Skeletal muscle tissue (tissue), 3 donors: ENCODE measurements at regions not wholly inside any gene's neighbourhood (a gene's known extent, or its start where the extent isn't known, plus 50 kb on each side); places are given as distances from the start of the nearest gene placed in this dataset.

Source experiments
- H3K27ac ChIP-seq: one replicate; pipeline ENCODE4 v1.7.0; 2013; ENCODE audit warnings: mild to moderate bottlenecking, low read depth, low read length, inconsistent platforms
- H3K27me3 ChIP-seq, 3 donors: one replicate each; pipeline ENCODE4 v1.7.0; 2013; ENCODE audit warnings: low read length in 3 of 3; ENCODE audit not compliant: control insufficient read depth in 3 of 3, insufficient read depth in 3 of 3
- H3K36me3 ChIP-seq, 3 donors: one replicate each; pipeline ENCODE4 v1.7.0; 2013; ENCODE audit warnings: low read length in 3 of 3; ENCODE audit not compliant: control insufficient read depth in 3 of 3, insufficient read depth in 3 of 3
- H3K4me1 ChIP-seq, 3 donors: one replicate each; pipeline ENCODE4 v1.7.0; 2013; ENCODE audit warnings: low read length in 3 of 3, mild to moderate bottlenecking in 3 of 3; ENCODE audit not compliant: control insufficient read depth in 3 of 3, insufficient read depth in 3 of 3
- H3K4me3 ChIP-seq, 3 donors: one replicate each; pipeline ENCODE4 v1.7.0; 2013; ENCODE audit warnings: low read length in 3 of 3
- H3K9ac ChIP-seq, 3 donors: one replicate each; pipeline ENCODE4 v1.7.0; 2013; ENCODE audit warnings: low read length in 3 of 3, mild to moderate bottlenecking in 3 of 3, moderate library complexity in 2 of 3, low read depth in 1 of 3
- H3K9me3 ChIP-seq, 3 donors: one replicate each; pipeline ENCODE4 v1.7.0; 2013; ENCODE audit warnings: low read length in 3 of 3; ENCODE audit not compliant: control insufficient read depth in 3 of 3
- donor health status: Osteomylitis.

DNA sequence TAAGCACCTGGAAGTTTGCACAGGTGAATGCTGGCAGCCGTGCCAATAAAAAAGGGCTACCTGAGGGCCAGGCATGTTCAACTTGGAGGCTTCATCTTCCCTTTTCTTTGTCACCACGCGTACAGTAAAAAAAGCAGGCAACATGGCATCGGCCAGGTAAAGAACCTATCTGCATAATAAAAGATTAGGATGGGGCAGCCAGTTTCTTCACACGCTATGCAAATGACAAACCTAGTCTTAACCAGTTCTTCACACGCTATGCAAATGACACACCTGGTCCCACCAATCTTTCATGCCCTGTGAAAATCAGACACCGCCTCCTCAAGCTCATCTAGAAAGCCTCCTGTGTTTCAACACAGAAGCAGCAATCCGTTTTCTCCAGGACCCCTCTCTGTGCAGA is 413.4 kb downstream of the HLX start:
- Histone ChIP-seq H3K4me1 (no peaks in the 10 kb centered on the region), H3K27ac (no peak overlapping the region), H3K36me3 (no peaks in the 10 kb centered on the region), H3K9ac (no peak overlapping the region), H3K9me3 (no peaks in the 10 kb centered on the region), H3K27me3 (no peaks in the 10 kb centered on the region), H3K4me3 (no peak overlapping the region)

DNA sequence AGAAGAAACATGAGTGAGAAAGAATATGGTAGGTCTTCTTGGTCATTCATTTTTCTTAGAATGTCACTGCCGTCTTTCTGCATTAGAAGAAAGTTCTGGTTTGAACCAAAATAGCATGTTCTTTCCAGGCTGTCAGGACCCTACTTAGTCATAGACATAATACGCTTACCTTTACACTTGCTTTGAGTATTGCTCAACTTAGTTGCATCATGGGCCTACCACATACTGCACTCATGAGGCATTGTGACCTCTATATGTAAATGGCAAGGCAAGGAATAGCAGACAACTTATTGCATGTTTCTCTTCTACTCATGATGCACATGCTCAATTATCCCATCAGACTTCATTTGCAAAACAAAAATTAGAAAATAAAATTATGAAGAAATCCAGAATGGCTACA is 415.0 kb downstream of the HLX start:
- H3K27ac ChIP-seq: no peak overlapping the region
- no peaks in the 10 kb centered on the region for H3K36me3 ChIP-seq
- no peaks in the 10 kb centered on the region for H3K27me3 ChIP-seq
- no peaks in the 10 kb centered on the region for H3K9me3 ChIP-seq
- H3K9ac ChIP-seq: no peak overlapping the region
- no peaks in the 10 kb centered on the region for H3K4me1 ChIP-seq
- H3K4me3 ChIP-seq: no peak overlapping the region

GRCh38 chr1:221302357-221302756 is 423.1 kb downstream of the HLX start:
- no peak overlapping the region for H3K9ac ChIP-seq
- no peaks in the 10 kb centered on the region for H3K36me3 ChIP-seq
- no peaks in the 10 kb centered on the region for H3K9me3 ChIP-seq
- H3K4me3 ChIP-seq: no peak overlapping the region
- H3K27ac ChIP-seq: no peak overlapping the region
- H3K27me3 ChIP-seq: no peaks in the 10 kb centered on the region
- H3K4me1 ChIP-seq: no peaks in the 10 kb centered on the region

DNA sequence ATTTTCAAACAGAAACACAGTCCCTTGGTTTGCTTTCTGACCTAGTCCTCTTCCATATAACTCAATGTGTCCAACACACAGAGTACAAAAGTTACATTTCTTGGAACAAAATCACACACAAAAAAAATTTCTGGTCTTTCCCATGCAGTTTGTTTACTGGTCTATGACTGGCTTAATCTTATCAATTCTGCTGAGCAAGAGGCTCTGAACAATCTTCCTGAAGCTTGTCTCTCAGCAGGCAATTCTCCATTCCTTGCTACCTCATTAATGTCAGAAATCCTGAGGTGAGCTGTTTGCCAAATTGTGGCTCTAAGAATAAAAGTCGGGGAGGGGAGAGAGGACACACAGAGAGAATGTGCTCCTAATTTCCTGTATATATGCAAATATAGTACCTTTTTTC is 423.6 kb downstream of the HLX start:
- Histone ChIP-seq H3K9me3 (no peaks in the 10 kb centered on the region), H3K27ac (no peak overlapping the region), H3K27me3 (no peaks in the 10 kb centered on the region), H3K36me3 (no peaks in the 10 kb centered on the region), H3K9ac (no peak overlapping the region), H3K4me3 (no peak overlapping the region), H3K4me1 (no peaks in the 10 kb centered on the region)

GRCh38 chr1:221303623-221304022 is 424.4 kb downstream of the HLX start:
- Histone ChIP-seq H3K27me3 (no peaks in the 10 kb centered on the region), H3K9me3 (no peaks in the 10 kb centered on the region), H3K36me3 (no peaks in the 10 kb centered on the region), H3K4me1 (no peaks in the 10 kb centered on the region), H3K4me3 (no peak overlapping the region), H3K27ac (no peak overlapping the region), H3K9ac (no peak overlapping the region)

- H3K9ac ChIP-seq: no peak overlapping the region
- no peak overlapping the region for H3K27ac ChIP-seq
Observed at GRCh38 chr1:221306239-221306638, 427.0 kb downstream of the HLX start.

DNA sequence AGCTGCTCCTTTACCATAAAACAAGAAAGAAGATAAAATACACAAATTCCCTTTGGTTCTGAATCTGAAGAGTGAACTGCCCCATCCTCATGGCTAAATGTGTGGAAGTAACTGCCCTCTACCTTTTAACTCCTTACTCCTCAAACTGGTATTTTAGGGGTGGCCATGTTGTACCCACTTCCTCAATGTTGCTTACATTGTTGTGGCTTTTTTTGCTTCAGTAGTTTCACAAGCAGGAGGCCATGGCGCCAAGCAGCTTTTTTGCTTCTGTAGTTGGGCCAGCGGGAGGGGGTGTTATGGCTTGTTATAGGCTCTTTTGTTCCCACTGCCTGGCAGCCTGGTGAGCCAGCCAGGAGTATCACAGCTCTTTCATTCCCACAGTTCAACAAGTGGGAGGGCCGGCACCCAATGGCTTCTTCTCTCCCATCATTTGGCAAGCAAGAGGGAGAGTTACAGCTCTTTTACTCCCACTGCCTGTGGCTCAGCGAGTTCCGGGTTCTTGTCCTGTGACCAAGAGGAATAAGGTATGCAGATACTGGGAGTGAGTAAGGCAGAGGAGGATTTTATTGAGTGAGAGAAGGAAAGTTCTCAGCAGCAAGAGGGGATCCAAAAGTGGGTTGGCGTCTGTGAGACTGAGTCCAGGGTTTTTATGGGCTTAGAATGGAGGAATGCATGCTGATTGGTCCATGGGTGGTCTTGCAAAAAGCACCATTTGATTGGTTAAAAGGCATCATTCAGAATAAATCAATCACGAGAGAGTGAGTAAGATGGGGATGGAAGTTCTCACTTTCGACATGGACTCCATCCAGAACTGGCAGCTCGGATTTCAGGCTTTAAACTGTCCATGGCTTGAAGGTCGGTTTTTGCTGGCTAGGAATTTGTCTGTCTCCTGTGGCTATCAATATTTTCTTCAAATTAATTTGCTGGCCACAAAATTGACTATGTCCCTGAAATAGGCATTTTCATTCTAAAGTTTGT is 429.6 kb downstream of the HLX start:
- Histone ChIP-seq H3K9ac (no peak overlapping the region), H3K4me3 (no peak overlapping the region), H3K4me1 (no peaks in the 10 kb centered on the region), H3K9me3 (no peaks in the 10 kb centered on the region), H3K27ac (no peak overlapping the region), H3K27me3 (no peaks in the 10 kb centered on the region), H3K36me3 (no peaks in the 10 kb centered on the region)

More at GRCh38 chr1:221306239-221306638, 427.0 kb downstream of the HLX start:
- Histone ChIP-seq H3K4me1 (no peaks in the 10 kb centered on the region), H3K4me3 (no peak overlapping the region), H3K9me3 (no peaks in the 10 kb centered on the region), H3K36me3 (no peaks in the 10 kb centered on the region), H3K27me3 (no peaks in the 10 kb centered on the region)

DNA sequence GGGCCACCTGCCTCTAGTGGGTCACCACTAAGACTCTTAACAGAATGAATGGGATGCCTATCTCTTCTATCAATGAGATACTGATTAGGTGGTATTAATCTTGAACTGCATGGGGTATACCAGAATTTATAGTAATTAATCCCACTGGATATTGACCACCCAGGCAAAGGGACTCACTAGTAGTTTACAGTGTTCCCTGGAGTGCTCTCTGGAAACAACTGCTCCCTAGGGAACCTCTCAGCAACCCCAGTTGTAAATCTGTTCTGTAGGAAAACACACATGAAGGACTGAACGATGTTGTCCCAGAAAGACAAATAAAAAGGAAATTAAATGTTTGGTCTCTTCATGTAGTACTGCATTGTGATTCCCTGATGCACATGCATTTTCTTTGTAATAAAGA is 430.5 kb downstream of the HLX start:
- Histone ChIP-seq H3K36me3 (no peaks in the 10 kb centered on the region), H3K4me3 (no peak overlapping the region), H3K9me3 (no peaks in the 10 kb centered on the region), H3K27me3 (no peaks in the 10 kb centered on the region), H3K9ac (no peak overlapping the region), H3K4me1 (no peaks in the 10 kb centered on the region), H3K27ac (no peak overlapping the region)

DNA sequence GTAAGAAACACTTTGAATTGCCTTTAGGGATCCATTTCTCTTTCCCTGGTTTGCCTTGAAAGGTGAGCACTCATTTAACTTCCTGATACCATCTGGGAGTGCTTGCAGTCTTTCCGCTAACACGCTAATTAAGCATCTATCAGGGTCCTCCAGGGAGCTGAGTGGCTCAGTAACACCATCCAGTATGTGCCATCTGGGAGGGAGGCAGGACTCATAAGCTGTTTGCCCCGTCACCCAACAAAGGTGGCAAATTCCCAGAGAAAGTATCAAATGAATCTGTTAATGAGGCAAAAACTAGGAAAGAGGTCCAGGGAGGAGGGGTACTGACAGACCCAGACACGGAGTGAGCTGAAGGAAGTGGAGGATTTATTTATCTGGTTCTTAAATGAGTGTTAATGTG is 430.9 kb downstream of the HLX start:
- no peaks in the 10 kb centered on the region for H3K9me3 ChIP-seq
- H3K9ac ChIP-seq: no peak overlapping the region
- H3K4me3 ChIP-seq: no peak overlapping the region
- H3K4me1 ChIP-seq: no peaks in the 10 kb centered on the region
- no peaks in the 10 kb centered on the region for H3K36me3 ChIP-seq
- H3K27ac ChIP-seq: no peak overlapping the region
- H3K27me3 ChIP-seq: no peaks in the 10 kb centered on the region

GRCh38 chr1:221315330-221315729 is 426.6 kb downstream of the DUSP10 start:
- Histone ChIP-seq H3K4me1 (no peaks in the 10 kb centered on the region), H3K27me3 (no peaks in the 10 kb centered on the region), H3K9ac (no peak overlapping the region), H3K36me3 (no peaks in the 10 kb centered on the region), H3K9me3 (no peaks in the 10 kb centered on the region), H3K4me3 (no peak overlapping the region), H3K27ac (no peak overlapping the region)
